Keratinocyte (primary cell): ENCODE measurements at regions not wholly inside any gene's neighbourhood (a gene's known extent, or its start where the extent isn't known, plus 50 kb on each side); places are given as distances from the start of the nearest gene placed in this dataset.
"Not testable (repeated sequence)": the region's sequence is repeated elsewhere in the genome, so short reads cannot be mapped to it uniquely, and the experiment has no call there.

Experiments
- DNase-seq: peaks from one replicate; pipeline ENCODE4 v3.0.0-alpha.2; 2011; ENCODE audit warnings: low read depth, missing footprints, low spot score
- FAIRE-seq: peaks from 2 replicates; lab custom pipeline; 2011; peaks lifted over from hg19 to GRCh38; lab: Jason Lieb, UNC
- H2AFZ ChIP-seq: 2 replicates; pipeline ENCODE4 v1.6.0; 2012; ENCODE audit warnings: low read length, control low read depth, inconsistent platforms; ENCODE audit not compliant: control insufficient read depth
- H3K27ac ChIP-seq: 2 replicates; pipeline ENCODE4 v1.5.1; 2011; ENCODE audit warnings: low read length; ENCODE audit not compliant: control insufficient read depth, insufficient read depth
- H3K27me3 ChIP-seq: 3 replicates; pipeline ENCODE4 v1.6.0; 2011; ENCODE audit warnings: low read length; ENCODE audit not compliant: control insufficient read depth, insufficient read depth; ENCODE audit errors: extremely low read depth
- H3K36me3 ChIP-seq, 2 experiments: 2 replicates in 1 of 2; 3 replicates in 1 of 2; pipeline ENCODE4 v1.5.1; 2011; ENCODE audit warnings: low read length in 2 of 2, mild to moderate bottlenecking in 1 of 2; ENCODE audit not compliant: control insufficient read depth in 2 of 2, insufficient read depth in 2 of 2; ENCODE audit errors: extremely low read depth in 1 of 2
- H3K4me1 ChIP-seq: 3 replicates; pipeline ENCODE4 v1.5.1; 2011; ENCODE audit warnings: low read length; ENCODE audit not compliant: control insufficient read depth, insufficient read depth; ENCODE audit errors: extremely low read depth
- H3K4me2 ChIP-seq: 3 replicates; pipeline ENCODE4 v1.6.0; 2011; ENCODE audit warnings: low read depth, low read length; ENCODE audit not compliant: control insufficient read depth, insufficient read depth; ENCODE audit errors: extremely low read depth
- H3K4me3 ChIP-seq, 3 experiments: fragments of 200-600 bp in 1 of 3; sonication (generic) in 1 of 3; 2 replicates in 2 of 3; 3 replicates in 1 of 3; pipeline ENCODE4 v1.5.1; 2011 to 2016; ENCODE audit warnings: low read length in 3 of 3, mild to moderate bottlenecking in 3 of 3, control low read depth in 2 of 3, inconsistent platforms in 1 of 3, low read depth in 1 of 3, mixed read lengths in 1 of 3, mixed run types in 1 of 3, moderate library complexity in 1 of 3; ENCODE audit not compliant: control insufficient read depth in 2 of 3, insufficient read depth in 2 of 3; ENCODE audit errors: extremely low read depth in 1 of 3
- H3K79me2 ChIP-seq: 2 replicates; pipeline ENCODE4 v1.6.0; 2012; ENCODE audit warnings: low read length; ENCODE audit not compliant: control insufficient read depth, insufficient read depth
- H3K9ac ChIP-seq: 3 replicates; pipeline ENCODE4 v1.6.0; 2011; ENCODE audit warnings: low read length; ENCODE audit not compliant: control insufficient read depth, insufficient read depth; ENCODE audit errors: extremely low read depth
- H3K9me1 ChIP-seq: 3 replicates; pipeline ENCODE4 v1.6.0; 2011; ENCODE audit warnings: low read length; ENCODE audit not compliant: control insufficient read depth, insufficient read depth; ENCODE audit errors: extremely low read depth
- H3K9me3 ChIP-seq: 2 replicates; pipeline ENCODE4 v1.5.1; 2012; ENCODE audit warnings: low read depth, low read length; ENCODE audit not compliant: control insufficient read depth
- H4K20me1 ChIP-seq: 3 replicates; pipeline ENCODE4 v1.6.0; 2011; ENCODE audit warnings: low read length; ENCODE audit not compliant: control insufficient read depth, insufficient read depth; ENCODE audit errors: extremely low read depth
- CTCF ChIP-seq, 3 experiments: IDR thresholded peaks in 1 of 3; conservative IDR thresholded peaks in 1 of 3; optimal IDR thresholded peaks in 1 of 3; 2 replicates in 2 of 3; 3 replicates in 1 of 3; pipeline versions ENCODE3 to v1.5.1; 2011; ENCODE audit warnings: low read length in 3 of 3, mild to moderate bottlenecking in 3 of 3, moderate library complexity in 2 of 3, control low read depth in 1 of 3, inconsistent platforms in 1 of 3; ENCODE audit not compliant: insufficient read depth in 2 of 3; ENCODE audit errors: extremely low read depth in 1 of 3
- EZH2 ChIP-seq: IDR thresholded peaks from one replicate; pipeline ENCODE4 v1.6.1; 2012; ENCODE audit warnings: inconsistent platforms, mild to moderate bottlenecking, low read length, moderate library complexity
- dilution Hi-C: fragments of 300-500 bp; cut with MboI; formaldehyde crosslinking; loops from one replicate; pipeline ENCODE4 v1.7.0; 2020; ENCODE audit warnings: low sequenced_read_pairs; ENCODE audit not compliant: extremely low pct_ligation_motif_present

- Histone ChIP-seq H3K4me1 (peaks cover 10% of the 10 kb centered on the region), H3K4me2 (no peak overlapping the region), H3K9ac (no peak overlapping the region), H3K9me3 (no peaks in the 10 kb centered on the region), H3K9me1 (no peaks in the 10 kb centered on the region), H3K36me3 (no peaks in the 10 kb centered on the region), H3K27me3 (no peaks in the 10 kb centered on the region), H3K4me3 (no peak overlapping the region), H4K20me1 (no peaks in the 10 kb centered on the region), H2AFZ (no peak overlapping the region), H3K27ac (no peak overlapping the region), H3K79me2 (no peaks in the 10 kb centered on the region)
- DNase-seq = no peak
- TF ChIP-seq CTCF (optimal IDR thresholded peaks at IDR 0.05 in 1 of 3, IDR thresholded peaks at IDR 0.05 in 1 of 3, conservative IDR thresholded peaks at IDR 0.05 in 1 of 3; ENCODE audit: extremely low read depth in 1 of 3, insufficient read depth in 2 of 3, low read length in 3 of 3) (no peak), EZH2 (no peak)
- FAIRE-seq = no peak
- dilution Hi-C loops = no loop called here
Measured at GRCh38 chr16:65570261-65570660, 448.4 kb upstream of the CDH11 start.

GRCh38 chr16:65559846-65560245 lies 438.0 kb upstream of the CDH11 start:
- TF ChIP-seq EZH2 (no peak), CTCF (optimal IDR thresholded peaks at IDR 0.05 in 1 of 3, IDR thresholded peaks at IDR 0.05 in 1 of 3, conservative IDR thresholded peaks at IDR 0.05 in 1 of 3; ENCODE audit: extremely low read depth in 1 of 3, insufficient read depth in 2 of 3, low read length in 3 of 3) (no peak)
- dilution Hi-C loops = no loop called here
- H3K27ac ChIP-seq = no peak overlapping the region
- H3K4me3 ChIP-seq = no peak overlapping the region
- no peak overlapping the region for H2AFZ ChIP-seq
- no peak overlapping the region for H3K9ac ChIP-seq
- peaks cover 3% of the 10 kb centered on the region for H3K9me3 ChIP-seq
- H4K20me1 ChIP-seq = no peaks in the 10 kb centered on the region
- no peaks in the 10 kb centered on the region for H3K36me3 ChIP-seq
- H3K4me1 ChIP-seq = no peaks in the 10 kb centered on the region
- H3K9me1 ChIP-seq = no peaks in the 10 kb centered on the region
- FAIRE-seq (no peak), DNase-seq (no peak)
- H3K4me2 ChIP-seq = no peak overlapping the region
- H3K27me3 ChIP-seq = no peaks in the 10 kb centered on the region
- no peaks in the 10 kb centered on the region for H3K79me2 ChIP-seq

GRCh38 chr16:65549689-65550088 lies 427.8 kb upstream of the CDH11 start:
- H3K4me1 ChIP-seq = peaks cover 24% of the 10 kb centered on the region
- H3K9me1 ChIP-seq, H3K4me3 ChIP-seq, H3K79me2 ChIP-seq, FAIRE-seq, H3K9me3 ChIP-seq, H3K27me3 ChIP-seq, H3K4me2 ChIP-seq, H3K36me3 ChIP-seq, dilution Hi-C loops, H3K9ac ChIP-seq, H3K27ac ChIP-seq, DNase-seq, H4K20me1 ChIP-seq, H2AFZ ChIP-seq: not testable (repeated sequence)
